ENCODE measurements at regions not wholly inside any gene's neighbourhood (a gene's known extent, or its start where the extent isn't known, plus 50 kb on each side); places are given as distances from the start of the nearest gene placed in this dataset.

- no peak for TF ChIP-seq POLR2A (IDR thresholded peaks at IDR 0.05)
- TF ChIP-seq, protein P1, sequence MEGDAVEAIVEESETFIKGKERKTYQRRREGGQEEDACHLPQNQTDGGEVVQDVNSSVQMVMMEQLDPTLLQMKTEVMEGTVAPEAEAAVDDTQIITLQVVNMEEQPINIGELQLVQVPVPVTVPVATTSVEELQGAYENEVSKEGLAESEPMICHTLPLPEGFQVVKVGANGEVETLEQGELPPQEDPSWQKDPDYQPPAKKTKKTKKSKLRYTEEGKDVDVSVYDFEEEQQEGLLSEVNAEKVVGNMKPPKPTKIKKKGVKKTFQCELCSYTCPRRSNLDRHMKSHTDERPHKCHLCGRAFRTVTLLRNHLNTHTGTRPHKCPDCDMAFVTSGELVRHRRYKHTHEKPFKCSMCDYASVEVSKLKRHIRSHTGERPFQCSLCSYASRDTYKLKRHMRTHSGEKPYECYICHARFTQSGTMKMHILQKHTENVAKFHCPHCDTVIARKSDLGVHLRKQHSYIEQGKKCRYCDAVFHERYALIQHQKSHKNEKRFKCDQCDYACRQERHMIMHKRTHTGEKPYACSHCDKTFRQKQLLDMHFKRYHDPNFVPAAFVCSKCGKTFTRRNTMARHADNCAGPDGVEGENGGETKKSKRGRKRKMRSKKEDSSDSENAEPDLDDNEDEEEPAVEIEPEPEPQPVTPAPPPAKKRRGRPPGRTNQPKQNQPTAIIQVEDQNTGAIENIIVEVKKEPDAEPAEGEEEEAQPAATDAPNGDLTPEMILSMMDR (IDR thresholded peaks at IDR 0.05) = no peak
- TF ChIP-seq POLR2AphosphoS5 (IDR thresholded peaks at IDR 0.05; ENCODE audit: insufficient read depth in 1 of 2, low read depth in 1 of 2) = no peak
These were observed 335.1 kb downstream of the PREX1 start for GRCh38 chr20:48492715-48493070.
